GM13976 (cell line): ENCODE measurements at regions not wholly inside any gene's neighbourhood (a gene's known extent, or its start where the extent isn't known, plus 50 kb on each side); places are given as distances from the start of the nearest gene placed in this dataset.

Experiments used
- DNase-seq: peaks from one replicate; pipeline ENCODE4 v3.0.0; 2012; ENCODE audit warnings: low spot score
- in situ Hi-C: fragments of 300-500 bp; cut with MboI; formaldehyde crosslinking; loops from one replicate; pipeline ENCODE4 v1.12.0; 2022; ENCODE audit warnings: low sequenced_read_pairs, mixed read lengths, inconsistent platforms; ENCODE audit not compliant: unreplicated experiment
- TF ChIP-seq, protein P1 (sequence below): IDR thresholded peaks from 2 replicates; pipeline ENCODE4 v1.5.1; 2012; ENCODE audit warnings: borderline replicate concordance, mild to moderate bottlenecking; ENCODE audit not compliant: insufficient read depth; ENCODE audit errors: extremely low read depth, missing control alignments, control extremely low read depth

DNA sequence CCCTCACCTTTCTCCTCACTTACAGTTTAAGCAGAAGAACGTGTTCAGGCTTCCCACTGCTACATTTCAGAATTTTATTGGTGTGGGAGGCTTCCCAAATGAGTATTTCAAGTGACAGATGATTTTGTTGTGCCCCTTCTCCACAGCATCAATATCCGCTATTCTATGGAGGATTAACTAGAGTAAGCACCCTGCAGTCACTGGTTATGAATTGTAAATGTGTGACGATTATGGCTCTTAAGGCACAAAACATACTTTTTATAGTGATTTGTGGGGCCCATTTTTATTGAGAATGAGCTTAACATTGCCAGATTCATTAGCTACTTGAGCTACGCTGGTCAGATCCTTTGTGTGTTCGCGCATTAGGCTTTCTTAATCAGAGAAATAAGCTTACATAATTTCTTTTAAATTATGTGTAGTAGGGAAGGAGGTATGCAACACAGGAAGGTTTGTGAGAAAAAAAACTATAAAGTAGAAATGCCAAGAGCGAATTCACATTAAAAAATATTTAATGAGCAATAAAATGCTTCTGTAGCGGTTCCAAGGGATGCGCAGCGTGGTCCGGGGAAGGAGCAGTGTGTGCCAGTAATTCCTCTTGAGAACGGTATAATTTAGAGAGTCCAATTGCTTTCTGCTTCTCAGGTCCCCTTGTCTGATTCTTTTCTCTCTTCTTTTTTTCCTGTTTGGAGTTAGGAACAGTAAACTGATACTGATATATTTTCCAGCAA, 2380.4 kb downstream of the MAT2B start:
- no peak for DNase-seq
- TF ChIP-seq, protein P1, sequence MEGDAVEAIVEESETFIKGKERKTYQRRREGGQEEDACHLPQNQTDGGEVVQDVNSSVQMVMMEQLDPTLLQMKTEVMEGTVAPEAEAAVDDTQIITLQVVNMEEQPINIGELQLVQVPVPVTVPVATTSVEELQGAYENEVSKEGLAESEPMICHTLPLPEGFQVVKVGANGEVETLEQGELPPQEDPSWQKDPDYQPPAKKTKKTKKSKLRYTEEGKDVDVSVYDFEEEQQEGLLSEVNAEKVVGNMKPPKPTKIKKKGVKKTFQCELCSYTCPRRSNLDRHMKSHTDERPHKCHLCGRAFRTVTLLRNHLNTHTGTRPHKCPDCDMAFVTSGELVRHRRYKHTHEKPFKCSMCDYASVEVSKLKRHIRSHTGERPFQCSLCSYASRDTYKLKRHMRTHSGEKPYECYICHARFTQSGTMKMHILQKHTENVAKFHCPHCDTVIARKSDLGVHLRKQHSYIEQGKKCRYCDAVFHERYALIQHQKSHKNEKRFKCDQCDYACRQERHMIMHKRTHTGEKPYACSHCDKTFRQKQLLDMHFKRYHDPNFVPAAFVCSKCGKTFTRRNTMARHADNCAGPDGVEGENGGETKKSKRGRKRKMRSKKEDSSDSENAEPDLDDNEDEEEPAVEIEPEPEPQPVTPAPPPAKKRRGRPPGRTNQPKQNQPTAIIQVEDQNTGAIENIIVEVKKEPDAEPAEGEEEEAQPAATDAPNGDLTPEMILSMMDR = no peak
- in situ Hi-C loops = no loop called here

DNA sequence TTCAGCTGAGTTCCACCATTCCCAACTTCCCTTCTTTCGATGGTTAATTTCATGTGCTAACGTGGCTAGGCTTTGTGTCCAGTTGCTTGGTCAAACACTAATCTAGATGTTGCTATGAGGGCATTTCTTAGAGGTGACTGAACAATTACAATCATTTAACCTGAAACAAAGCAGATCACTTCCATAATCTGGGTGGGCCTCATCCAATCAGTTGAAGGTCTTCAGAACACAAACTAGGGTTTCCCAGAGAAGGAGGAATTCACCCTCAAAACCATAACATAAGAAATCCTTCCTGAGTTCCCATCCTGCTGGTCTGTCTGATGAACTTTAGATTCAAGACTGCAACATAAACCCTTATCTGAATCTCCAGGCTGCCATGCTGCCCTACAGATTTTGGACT, 2381.7 kb downstream of the MAT2B start:
- in situ Hi-C loops = no loop called here
- TF ChIP-seq, protein P1 = no peak
- DNase-seq = no peak

DNA sequence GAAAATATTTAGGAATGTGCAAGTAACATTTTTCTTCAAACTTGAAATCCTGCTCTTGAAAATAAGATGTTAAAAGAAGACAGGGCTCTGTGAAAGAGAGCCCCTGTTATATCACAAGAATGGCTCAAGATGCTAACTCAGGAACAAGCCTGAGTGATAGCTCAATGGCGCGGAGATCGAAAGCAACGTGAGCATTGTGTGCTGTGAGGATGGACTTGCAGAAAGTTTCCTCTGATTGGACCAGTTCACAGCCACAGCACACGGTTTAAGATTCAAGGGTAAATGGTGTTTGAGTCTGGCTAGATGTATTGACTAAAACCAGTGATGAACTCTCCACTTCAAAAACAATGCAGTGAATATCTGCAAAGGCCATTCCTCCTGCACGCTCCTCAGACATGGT, 2387.0 kb downstream of the MAT2B start:
- TF ChIP-seq, protein P1 = no peak
- in situ Hi-C loops = no loop called here
- no peak for DNase-seq

DNA sequence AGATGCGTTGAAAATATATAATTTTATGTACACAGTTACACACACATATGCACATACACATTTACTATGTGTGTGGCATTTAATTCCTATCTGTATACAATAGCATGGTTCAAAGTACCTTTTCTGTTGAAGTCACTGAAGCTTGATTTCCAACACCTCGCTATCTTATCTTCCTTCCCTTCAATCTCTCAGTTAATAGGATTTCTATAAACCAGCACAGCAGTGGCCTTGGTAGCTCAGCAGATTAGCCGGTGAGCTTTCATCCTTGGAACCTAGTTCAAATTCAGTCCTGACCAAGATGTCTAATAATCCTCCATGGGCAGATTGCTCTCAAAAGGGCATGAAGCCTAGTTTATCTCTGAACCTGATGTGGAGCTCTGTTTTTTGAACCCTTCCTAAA, 2389.5 kb downstream of the MAT2B start:
- DNase-seq = no peak
- in situ Hi-C loops = no loop called here
- TF ChIP-seq, protein P1 = no peak

DNA sequence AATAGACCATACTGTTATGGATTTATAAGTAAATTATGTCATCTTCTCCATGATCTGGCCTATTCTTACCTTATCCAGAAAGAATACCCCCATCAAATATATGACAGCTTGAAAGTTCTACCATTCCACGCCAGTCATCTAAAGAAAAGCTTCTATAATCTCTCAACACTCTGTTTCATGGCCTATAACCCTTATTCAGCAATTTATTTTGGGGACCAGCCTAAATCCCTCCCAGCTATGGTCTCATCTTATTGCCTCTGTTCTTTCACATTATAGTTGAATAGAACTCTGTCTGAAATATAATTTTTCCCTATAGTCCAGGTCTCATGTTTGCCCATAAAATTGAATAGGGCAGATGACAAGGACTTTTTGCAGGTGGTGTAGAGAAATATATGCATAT, 2387.6 kb upstream of the WWC1 start:
- TF ChIP-seq, protein P1 = no peak
- in situ Hi-C loops = no loop called here
- DNase-seq = no peak

DNA sequence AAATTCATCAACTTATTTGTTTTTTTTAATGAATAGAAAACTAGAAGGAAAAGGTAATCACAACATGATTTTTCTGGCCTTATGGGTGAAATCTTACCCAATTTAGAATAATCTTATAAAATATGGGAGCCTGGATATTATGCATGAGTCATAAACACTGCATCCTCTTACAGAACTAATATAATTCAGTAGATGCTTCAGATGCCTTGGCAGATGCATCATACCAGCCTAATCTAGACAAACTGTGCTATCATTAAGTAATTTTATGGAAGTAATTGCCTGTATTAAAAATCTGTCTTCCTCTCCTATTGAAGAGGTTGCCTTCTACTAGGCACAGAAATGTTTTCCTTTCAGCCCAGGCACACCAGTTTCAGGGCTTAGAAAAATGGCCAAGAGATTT, 2384.6 kb upstream of the WWC1 start:
- in situ Hi-C loops = no loop called here
- no peak for DNase-seq
- TF ChIP-seq, protein P1 = no peak
